Sigmoid colon (tissue), 4 donors: ENCODE measurements at regions not wholly inside any gene's neighbourhood (a gene's known extent, or its start where the extent isn't known, plus 50 kb on each side); places are given as distances from the start of the nearest gene placed in this dataset.

Source experiments
- EP300 ChIP-seq, 4 donors: sonication (generic); formaldehyde crosslinking; IDR thresholded peaks; one replicate each; pipeline ENCODE4 v1.6.1; 2017; ENCODE audit warnings: antibody characterized with exemption in 4 of 4
- POLR2A ChIP-seq, 2 donors: fragments of 450-650 bp; IDR thresholded peaks; one replicate each; pipeline ENCODE4 v1.6.1; 2016; ENCODE audit warnings: antibody characterized with exemption in 2 of 2, mild to moderate bottlenecking in 2 of 2, moderate library complexity in 2 of 2
- POLR2AphosphoS5 ChIP-seq, 4 donors: sonication (generic); formaldehyde crosslinking; IDR thresholded peaks; one replicate each; pipeline ENCODE4 v1.6.1; 2017; ENCODE audit warnings: antibody characterized with exemption in 4 of 4
- TF ChIP-seq, protein P1 (sequence below), 4 experiments: fragments of 450-650 bp in 3 of 4; fragments of 200-600 bp in 1 of 4; IDR thresholded peaks; one replicate each; pipeline ENCODE4 v1.5.1; 2016 to 2019; ENCODE audit warnings: antibody characterized with exemption in 4 of 4, mild to moderate bottlenecking in 3 of 4, moderate library complexity in 2 of 4

DNA sequence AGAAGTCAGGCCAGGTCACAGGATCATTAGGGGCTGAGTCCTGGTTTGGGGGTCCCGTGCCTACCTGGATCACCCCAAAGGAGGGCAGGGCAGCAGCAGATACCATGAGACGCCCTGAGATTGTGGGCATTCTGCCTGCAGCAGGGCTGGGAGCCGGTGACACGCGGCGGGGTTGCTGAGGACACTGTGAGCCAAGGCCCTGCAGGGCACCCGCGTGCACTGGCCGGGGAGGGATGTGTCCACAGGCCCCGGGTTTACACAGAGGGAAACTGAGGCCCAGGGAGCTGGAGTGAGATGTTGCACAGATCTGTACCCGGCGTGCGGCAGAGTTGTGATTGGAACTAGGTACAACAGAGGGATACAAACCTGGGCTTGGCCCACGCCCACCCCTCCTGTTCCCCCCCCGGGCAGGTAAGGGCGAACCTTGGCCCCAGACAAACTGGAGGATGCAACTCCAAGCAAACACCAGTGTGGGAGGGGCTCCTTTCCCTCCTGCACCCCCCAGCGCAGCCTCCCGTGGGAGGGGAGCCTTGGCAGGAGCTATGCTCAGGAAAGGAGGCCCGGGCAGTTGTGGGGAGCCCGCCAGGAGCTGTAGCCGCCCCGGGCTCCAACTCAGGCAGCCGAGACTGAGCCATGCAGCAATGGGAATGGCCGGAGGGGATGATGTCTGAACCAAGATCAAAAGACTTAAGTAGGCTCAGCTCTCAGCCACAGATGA is 91.3 kb downstream of the ENGASE start:
- TF ChIP-seq, protein P1, sequence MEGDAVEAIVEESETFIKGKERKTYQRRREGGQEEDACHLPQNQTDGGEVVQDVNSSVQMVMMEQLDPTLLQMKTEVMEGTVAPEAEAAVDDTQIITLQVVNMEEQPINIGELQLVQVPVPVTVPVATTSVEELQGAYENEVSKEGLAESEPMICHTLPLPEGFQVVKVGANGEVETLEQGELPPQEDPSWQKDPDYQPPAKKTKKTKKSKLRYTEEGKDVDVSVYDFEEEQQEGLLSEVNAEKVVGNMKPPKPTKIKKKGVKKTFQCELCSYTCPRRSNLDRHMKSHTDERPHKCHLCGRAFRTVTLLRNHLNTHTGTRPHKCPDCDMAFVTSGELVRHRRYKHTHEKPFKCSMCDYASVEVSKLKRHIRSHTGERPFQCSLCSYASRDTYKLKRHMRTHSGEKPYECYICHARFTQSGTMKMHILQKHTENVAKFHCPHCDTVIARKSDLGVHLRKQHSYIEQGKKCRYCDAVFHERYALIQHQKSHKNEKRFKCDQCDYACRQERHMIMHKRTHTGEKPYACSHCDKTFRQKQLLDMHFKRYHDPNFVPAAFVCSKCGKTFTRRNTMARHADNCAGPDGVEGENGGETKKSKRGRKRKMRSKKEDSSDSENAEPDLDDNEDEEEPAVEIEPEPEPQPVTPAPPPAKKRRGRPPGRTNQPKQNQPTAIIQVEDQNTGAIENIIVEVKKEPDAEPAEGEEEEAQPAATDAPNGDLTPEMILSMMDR (IDR thresholded peaks at IDR 0.05), result no peak
- TF ChIP-seq EP300 (IDR thresholded peaks at IDR 0.05) (no peak), POLR2AphosphoS5 (IDR thresholded peaks at IDR 0.05) (no peak), POLR2A (IDR thresholded peaks at IDR 0.05) (no peak)
